SH-SY5Y (cell line): ENCODE measurements at regions not wholly inside any gene's neighbourhood (a gene's known extent, or its start where the extent isn't known, plus 50 kb on each side); places are given as distances from the start of the nearest gene placed in this dataset.

ENCODE experiments used
- GATA2 ChIP-seq: IDR thresholded peaks from 2 replicates; pipeline ENCODE4 v1.6.1; 2011; ENCODE audit warnings: mild to moderate bottlenecking, low read depth, low read length
- GATA3 ChIP-seq: IDR thresholded peaks from 2 replicates; pipeline ENCODE4 v1.6.1; 2011; ENCODE audit warnings: low read depth, mild to moderate bottlenecking, low read length, moderate library complexity

DNA sequence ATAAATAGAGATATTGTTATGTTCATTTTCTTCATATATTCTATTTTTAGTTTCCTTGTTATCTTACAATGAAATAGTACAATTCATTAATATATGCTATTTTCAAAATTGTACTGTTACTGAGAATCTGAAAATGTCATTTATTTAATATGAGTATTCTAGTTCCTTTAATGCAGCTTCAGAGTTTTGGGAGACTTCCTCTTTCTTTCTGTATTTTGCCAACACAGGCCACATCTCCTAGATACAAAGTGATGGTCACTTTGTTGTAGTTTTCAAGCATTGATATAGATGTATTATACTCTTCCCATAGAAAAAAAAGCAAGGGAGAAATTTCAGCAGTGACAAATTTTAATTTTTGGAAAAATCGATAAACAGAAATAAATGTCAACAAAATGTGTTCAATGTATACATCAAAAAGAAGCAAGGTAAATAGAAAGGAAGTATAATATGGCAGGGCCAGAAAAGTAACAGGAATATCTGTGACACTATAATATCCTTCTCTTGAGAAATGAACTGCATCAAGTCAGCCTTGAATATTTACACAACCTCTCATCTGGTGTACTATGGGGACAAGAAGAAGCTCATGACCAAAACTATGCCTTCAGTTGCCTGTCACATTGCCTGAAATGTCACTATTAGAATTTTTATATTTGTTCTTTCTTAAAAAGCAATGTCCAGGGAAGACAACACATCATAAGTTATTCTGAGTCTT lies 396.0 kb downstream of the TBC1D32 start:
- TF ChIP-seq GATA2 (no peak), GATA3 (no peak)
